ENCODE measurements at regions not wholly inside any gene's neighbourhood (a gene's known extent, or its start where the extent isn't known, plus 50 kb on each side); places are given as distances from the start of the nearest gene placed in this dataset.

GRCh38 chr6:147774856-147775255 lies 266.4 kb downstream of the SAMD5 start:
- TF ChIP-seq SRF (IDR thresholded peaks at IDR 0.05; ENCODE audit: low read depth) (no peak), EZH2 (IDR thresholded peaks at IDR 0.05) (no peak)
